ENCODE measurements at regions not wholly inside any gene's neighbourhood (a gene's known extent, or its start where the extent isn't known, plus 50 kb on each side); places are given as distances from the start of the nearest gene placed in this dataset.

GRCh38 chr1:229156872-229157271 is 114.0 kb upstream of the RAB4A start:
- TF ChIP-seq CTCF (conservative IDR thresholded peaks at IDR 0.05) (no peak; the same call in 1 of the 2 replicates), EZH2 (IDR thresholded peaks at IDR 0.05; ENCODE audit: low read depth) (no peak)

Measured in PC-9 (cell line).